HG03108 (cell line): ENCODE measurements at regions not wholly inside any gene's neighbourhood (a gene's known extent, or its start where the extent isn't known, plus 50 kb on each side); places are given as distances from the start of the nearest gene placed in this dataset.
A peak's percentile ranks its signal among the peaks of the same experiment; 100 is the strongest.
"Not testable (repeated sequence)": the region's sequence is repeated elsewhere in the genome, so short reads cannot be mapped to it uniquely, and the experiment has no call there.

Experiments used
- ATAC-seq: cut with Tn5 transposase; IDR thresholded peaks from one replicate; pipeline ENCODE4 v1.9.1; 2021; ENCODE audit warnings: moderate library complexity; ENCODE audit not compliant: unreplicated experiment

GRCh38 chr12:65725376-65725775 is 98.9 kb upstream of the HMGA2 start:
- no peak for ATAC-seq

- no peak for ATAC-seq
Observed at GRCh38 chr12:65728455-65728847, 95.8 kb upstream of the HMGA2 start.

GRCh38 chr12:65728848-65729793 is 95.2 kb upstream of the HMGA2 start:
- ATAC-seq: no peak

GRCh38 chr12:65731771-65732170 is 92.5 kb upstream of the HMGA2 start:
- no peak for ATAC-seq

- ATAC-seq: not testable (repeated sequence)
Observed at GRCh38 chr12:65733643-65734042, 90.6 kb upstream of the HMGA2 start.

GRCh38 chr12:65734226-65734625 is 90.1 kb upstream of the HMGA2 start:
- ATAC-seq: no peak

- ATAC-seq: no peak
Observed at GRCh38 chr12:65739606-65740005, 84.7 kb upstream of the HMGA2 start.

GRCh38 chr12:65740506-65740872 is 83.8 kb upstream of the HMGA2 start:
- no peak for ATAC-seq

- no peak for ATAC-seq
Observed at GRCh38 chr12:65740873-65741600, 83.2 kb upstream of the HMGA2 start.

- no peak for ATAC-seq
Observed at GRCh38 chr12:65741656-65742017, 82.6 kb upstream of the HMGA2 start.

GRCh38 chr12:65742018-65743010 is 82.0 kb upstream of the HMGA2 start:
- no peak for ATAC-seq

GRCh38 chr12:65744236-65744840 is 79.9 kb upstream of the HMGA2 start:
- not testable (repeated sequence) for ATAC-seq

GRCh38 chr12:65747338-65747737 is 76.9 kb upstream of the HMGA2 start:
- ATAC-seq: no peak

GRCh38 chr12:65748332-65748731 is 76.0 kb upstream of the HMGA2 start:
- no peak for ATAC-seq

GRCh38 chr12:65754290-65754689 is 70.0 kb upstream of the HMGA2 start:
- no peak for ATAC-seq

GRCh38 chr12:65754744-65755595 is 69.3 kb upstream of the HMGA2 start:
- no peak for ATAC-seq

- no peak for ATAC-seq
Observed at GRCh38 chr12:65755596-65755978, 68.7 kb upstream of the HMGA2 start.

- no peak for ATAC-seq
Observed at GRCh38 chr12:65756267-65756666, 68.0 kb upstream of the HMGA2 start.

- ATAC-seq: peak; percentile 91
Observed at GRCh38 chr12:65756956-65757511, 67.2 kb upstream of the HMGA2 start.
